Retinal pigment epithelial cell (primary cell): ENCODE measurements at regions not wholly inside any gene's neighbourhood (a gene's known extent, or its start where the extent isn't known, plus 50 kb on each side); places are given as distances from the start of the nearest gene placed in this dataset.

ENCODE experiments used
- DNase-seq: peaks from one replicate; pipeline ENCODE4 v3.0.0-alpha.2; 2010; ENCODE audit warnings: low read depth
- H3K4me3 ChIP-seq: 2 replicates; pipeline ENCODE4 v1.5.1; 2011; ENCODE audit warnings: mild to moderate bottlenecking, low read length, control low read depth, moderate library complexity
- TF ChIP-seq, protein P1 (sequence below): conservative IDR thresholded peaks from 2 replicates; pipeline ENCODE4 v1.5.1; 2011; ENCODE audit warnings: low read depth, low read length, control low read depth, inconsistent platforms

DNA sequence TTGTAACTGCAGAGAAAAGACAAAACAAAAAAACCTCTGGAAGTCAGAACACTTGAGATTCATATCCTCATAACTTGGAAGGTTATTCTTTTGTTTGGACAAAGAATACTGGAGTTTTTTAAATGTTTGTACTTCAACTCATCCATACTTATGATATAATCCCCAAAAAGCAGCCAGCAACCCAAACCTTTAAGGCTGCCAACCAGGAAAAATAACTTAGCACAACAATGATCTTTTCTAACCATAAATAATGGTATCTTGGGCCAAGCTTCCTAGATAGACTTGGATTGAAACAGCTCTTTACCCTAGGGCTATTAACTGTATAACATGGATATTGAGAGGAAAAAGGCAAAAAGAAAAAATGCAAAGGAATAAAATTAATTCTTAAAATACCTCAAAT lies 335.1 kb downstream of the LTN1 start:
- no peak for DNase-seq
- TF ChIP-seq, protein P1, sequence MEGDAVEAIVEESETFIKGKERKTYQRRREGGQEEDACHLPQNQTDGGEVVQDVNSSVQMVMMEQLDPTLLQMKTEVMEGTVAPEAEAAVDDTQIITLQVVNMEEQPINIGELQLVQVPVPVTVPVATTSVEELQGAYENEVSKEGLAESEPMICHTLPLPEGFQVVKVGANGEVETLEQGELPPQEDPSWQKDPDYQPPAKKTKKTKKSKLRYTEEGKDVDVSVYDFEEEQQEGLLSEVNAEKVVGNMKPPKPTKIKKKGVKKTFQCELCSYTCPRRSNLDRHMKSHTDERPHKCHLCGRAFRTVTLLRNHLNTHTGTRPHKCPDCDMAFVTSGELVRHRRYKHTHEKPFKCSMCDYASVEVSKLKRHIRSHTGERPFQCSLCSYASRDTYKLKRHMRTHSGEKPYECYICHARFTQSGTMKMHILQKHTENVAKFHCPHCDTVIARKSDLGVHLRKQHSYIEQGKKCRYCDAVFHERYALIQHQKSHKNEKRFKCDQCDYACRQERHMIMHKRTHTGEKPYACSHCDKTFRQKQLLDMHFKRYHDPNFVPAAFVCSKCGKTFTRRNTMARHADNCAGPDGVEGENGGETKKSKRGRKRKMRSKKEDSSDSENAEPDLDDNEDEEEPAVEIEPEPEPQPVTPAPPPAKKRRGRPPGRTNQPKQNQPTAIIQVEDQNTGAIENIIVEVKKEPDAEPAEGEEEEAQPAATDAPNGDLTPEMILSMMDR = no peak

DNA sequence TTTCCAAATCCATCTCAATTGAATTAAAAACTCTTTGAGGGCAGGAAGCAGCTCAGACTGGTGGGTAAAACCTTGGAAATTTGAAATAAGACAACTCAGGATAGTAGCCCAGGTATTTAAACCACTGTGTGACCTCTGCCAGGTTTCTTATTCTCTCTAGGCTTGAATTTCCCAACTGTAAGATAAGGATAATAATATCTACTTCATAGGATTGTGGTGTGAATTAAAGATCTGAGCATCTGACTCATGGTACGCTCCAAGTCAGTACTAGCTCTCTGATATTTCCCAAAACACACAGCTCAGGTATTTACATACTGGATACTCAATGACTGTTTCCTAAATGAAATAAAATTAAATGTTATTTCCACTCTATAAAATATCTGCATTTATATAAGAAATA lies 337.2 kb downstream of the LTN1 start:
- TF ChIP-seq, protein P1 = no peak
- no peak for DNase-seq
- no peak overlapping the region for H3K4me3 ChIP-seq

More for the DNA sequence above, 335.1 kb downstream of the LTN1 start:
- H3K4me3 ChIP-seq = no peak overlapping the region

DNA sequence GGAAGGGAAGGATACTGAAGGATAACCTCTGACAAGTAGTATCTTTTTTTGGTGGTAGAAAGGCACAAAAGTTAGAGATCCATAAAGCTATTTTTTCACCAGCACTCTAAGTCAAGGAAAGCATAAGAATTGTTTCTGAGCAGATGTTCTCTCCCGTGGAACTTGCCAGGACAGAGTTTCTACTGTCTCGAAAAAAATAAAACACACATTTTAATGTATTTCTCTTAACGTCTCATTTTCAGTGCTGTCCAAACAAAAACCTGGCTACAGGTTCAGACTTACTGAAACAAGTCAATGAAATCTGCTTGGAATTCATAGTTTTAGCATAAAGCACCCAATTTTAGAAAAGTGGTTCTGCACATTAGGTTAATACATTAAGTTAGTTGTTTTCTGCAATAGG lies 338.3 kb downstream of the LTN1 start:
- H3K4me3 ChIP-seq = no peak overlapping the region
- no peak for DNase-seq
- TF ChIP-seq, protein P1 = no peak

DNA sequence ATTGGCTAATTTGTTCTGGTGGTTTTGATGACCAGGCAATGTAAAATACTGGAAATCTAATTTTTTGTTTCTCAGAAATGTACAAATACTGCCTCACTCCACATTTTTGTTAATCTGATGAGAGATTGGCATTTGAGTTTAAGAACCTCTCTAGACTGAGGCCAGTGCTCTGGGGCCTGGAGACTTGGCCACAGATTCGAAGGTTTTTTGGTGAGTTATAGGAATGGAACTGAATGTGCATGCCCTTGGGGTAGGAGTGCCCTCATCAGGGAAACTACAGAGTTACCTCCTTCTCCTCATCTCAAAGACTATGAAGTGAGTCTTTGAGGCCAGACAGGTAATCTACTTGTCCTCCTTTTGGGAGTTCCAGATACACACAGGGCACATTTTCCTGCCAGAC lies 347.9 kb downstream of the LTN1 start:
- H3K4me3 ChIP-seq = no peak overlapping the region
- TF ChIP-seq, protein P1 = no peak
- DNase-seq = no peak

DNA sequence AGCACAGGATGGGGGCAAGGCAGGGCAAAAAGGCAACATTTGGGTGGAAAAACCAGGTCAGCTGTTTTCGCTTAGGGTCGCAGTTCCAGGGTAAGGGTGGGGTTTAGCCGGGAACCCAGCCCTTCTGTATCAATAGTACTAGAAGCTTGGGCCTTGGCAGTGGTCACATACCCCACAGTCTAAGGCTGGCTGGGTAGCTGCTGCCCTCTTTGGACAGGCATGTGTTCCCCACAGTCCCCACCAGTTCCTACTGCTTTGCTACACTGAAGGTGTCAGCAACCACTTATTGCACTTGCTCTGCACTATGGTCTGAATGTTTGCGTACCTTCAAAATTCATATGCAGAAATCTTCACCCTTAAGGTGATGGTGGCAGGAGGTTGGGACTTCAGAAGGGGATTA lies 349.8 kb downstream of the LTN1 start:
- no peak overlapping the region for H3K4me3 ChIP-seq
- TF ChIP-seq, protein P1 = no peak
- no peak for DNase-seq

DNA sequence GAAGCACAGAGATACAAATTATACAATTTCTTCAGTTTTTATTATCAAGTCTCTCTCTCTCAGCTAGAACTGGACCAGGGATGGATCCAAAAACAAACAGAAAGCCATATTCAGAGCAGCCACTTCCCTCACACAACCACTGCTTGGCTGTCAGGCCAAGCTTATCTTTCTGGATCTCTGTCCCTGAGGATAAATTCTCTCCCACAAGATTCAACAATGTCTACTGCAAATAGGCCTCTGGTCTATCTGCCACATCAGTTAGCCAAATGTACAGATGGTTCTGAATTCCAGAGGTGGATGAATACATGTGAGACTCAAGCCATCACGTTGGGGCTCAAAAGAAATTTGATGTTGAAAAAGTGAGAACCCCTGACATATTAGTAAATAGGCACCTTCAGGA lies 350.9 kb downstream of the LTN1 start:
- H3K4me3 ChIP-seq = no peak overlapping the region
- DNase-seq = no peak
- TF ChIP-seq, protein P1 = no peak

DNA sequence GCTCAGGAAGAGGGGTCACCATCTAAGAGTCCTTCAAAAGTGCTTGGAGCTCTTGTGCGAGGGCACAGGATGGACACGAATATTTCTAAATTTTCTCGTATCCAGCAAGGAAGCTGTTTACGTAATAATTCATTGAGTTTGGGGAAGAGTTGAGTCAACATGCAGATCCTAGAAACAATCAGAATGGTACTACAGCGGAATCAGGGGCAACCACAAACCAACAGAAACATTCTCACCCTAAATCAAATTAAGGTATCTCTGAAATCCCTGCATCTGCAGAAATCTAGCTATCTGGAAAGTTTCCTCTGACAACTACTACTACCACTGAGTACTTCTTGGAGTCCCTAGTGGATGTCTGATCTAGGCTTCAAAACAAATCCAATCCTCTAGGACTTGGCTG lies 352.4 kb downstream of the LTN1 start:
- no peak overlapping the region for H3K4me3 ChIP-seq

More for the DNA sequence above, 352.4 kb downstream of the LTN1 start:
- TF ChIP-seq, protein P1 = no peak
- DNase-seq = no peak
